CD4-positive, alpha-beta T cell treated with Interleukin-21 for 1 hour (primary cell): ENCODE measurements at regions not wholly inside any gene's neighbourhood (a gene's known extent, or its start where the extent isn't known, plus 50 kb on each side); places are given as distances from the start of the nearest gene placed in this dataset.
"Not testable (repeated sequence)": the region's sequence is repeated elsewhere in the genome, so short reads cannot be mapped to it uniquely, and the experiment has no call there.

Experiments
- DNase-seq: peaks from one replicate; pipeline ENCODE4 v3.0.0-alpha.2; 2020

GRCh38 chr11:93608364-93608763, 53.1 kb upstream of the CEP295 start:
- peak; percentile 7 for DNase-seq

- DNase-seq, result no peak
These were observed 54.8 kb upstream of the CEP295 start for GRCh38 chr11:93606721-93607120.

GRCh38 chr11:93606314-93606713, 55.2 kb upstream of the CEP295 start:
- DNase-seq, result no peak

- DNase-seq, result no peak
These were observed 55.8 kb upstream of the CEP295 start for GRCh38 chr11:93605642-93606041.

GRCh38 chr11:93604008-93604660, 57.3 kb upstream of the CEP295 start:
- DNase-seq, result no peak

- DNase-seq, result no peak
These were observed 58.1 kb upstream of the CEP295 start for GRCh38 chr11:93603225-93604007.

GRCh38 chr11:93596171-93596570, 53.0 kb upstream of the SMCO4 start:
- DNase-seq, result not testable (repeated sequence)
